ENCODE measurements at regions not wholly inside any gene's neighbourhood (a gene's known extent, or its start where the extent isn't known, plus 50 kb on each side); places are given as distances from the start of the nearest gene placed in this dataset.

- H3F3A ChIP-seq (ENCODE audit: insufficient read depth, low read length, poor library complexity, severe bottlenecking), result no peaks in the 10 kb centered on the region
- no peaks in the 10 kb centered on the region for H3K9me3 ChIP-seq (ENCODE audit: low read length)
- H3K27ac ChIP-seq (ENCODE audit: low read length), result no peak overlapping the region
- no peak overlapping the region for H2AFZ ChIP-seq (ENCODE audit: low read depth, low read length)
- no peaks in the 10 kb centered on the region for H3K79me2 ChIP-seq (replicated peaks; ENCODE audit: insufficient read depth, low read length)
- no peak for TF ChIP-seq POLR2AphosphoS5 (IDR thresholded peaks at IDR 0.05)
- TF ChIP-seq TAF1 (IDR thresholded peaks at IDR 0.05; ENCODE audit: low read depth), result no peak
- TF ChIP-seq EP300 (conservative IDR thresholded peaks at IDR 0.05; ENCODE audit: poor library complexity, severe bottlenecking), result no peak
- no peak for TF ChIP-seq MXI1 (conservative IDR thresholded peaks at IDR 0.05; ENCODE audit: poor library complexity, severe bottlenecking)
- TF ChIP-seq EZH2 (IDR thresholded peaks at IDR 0.05; ENCODE audit: borderline replicate concordance, insufficient read depth, low read length, poor library complexity, severe bottlenecking), result no peak
- TF ChIP-seq, protein P1, sequence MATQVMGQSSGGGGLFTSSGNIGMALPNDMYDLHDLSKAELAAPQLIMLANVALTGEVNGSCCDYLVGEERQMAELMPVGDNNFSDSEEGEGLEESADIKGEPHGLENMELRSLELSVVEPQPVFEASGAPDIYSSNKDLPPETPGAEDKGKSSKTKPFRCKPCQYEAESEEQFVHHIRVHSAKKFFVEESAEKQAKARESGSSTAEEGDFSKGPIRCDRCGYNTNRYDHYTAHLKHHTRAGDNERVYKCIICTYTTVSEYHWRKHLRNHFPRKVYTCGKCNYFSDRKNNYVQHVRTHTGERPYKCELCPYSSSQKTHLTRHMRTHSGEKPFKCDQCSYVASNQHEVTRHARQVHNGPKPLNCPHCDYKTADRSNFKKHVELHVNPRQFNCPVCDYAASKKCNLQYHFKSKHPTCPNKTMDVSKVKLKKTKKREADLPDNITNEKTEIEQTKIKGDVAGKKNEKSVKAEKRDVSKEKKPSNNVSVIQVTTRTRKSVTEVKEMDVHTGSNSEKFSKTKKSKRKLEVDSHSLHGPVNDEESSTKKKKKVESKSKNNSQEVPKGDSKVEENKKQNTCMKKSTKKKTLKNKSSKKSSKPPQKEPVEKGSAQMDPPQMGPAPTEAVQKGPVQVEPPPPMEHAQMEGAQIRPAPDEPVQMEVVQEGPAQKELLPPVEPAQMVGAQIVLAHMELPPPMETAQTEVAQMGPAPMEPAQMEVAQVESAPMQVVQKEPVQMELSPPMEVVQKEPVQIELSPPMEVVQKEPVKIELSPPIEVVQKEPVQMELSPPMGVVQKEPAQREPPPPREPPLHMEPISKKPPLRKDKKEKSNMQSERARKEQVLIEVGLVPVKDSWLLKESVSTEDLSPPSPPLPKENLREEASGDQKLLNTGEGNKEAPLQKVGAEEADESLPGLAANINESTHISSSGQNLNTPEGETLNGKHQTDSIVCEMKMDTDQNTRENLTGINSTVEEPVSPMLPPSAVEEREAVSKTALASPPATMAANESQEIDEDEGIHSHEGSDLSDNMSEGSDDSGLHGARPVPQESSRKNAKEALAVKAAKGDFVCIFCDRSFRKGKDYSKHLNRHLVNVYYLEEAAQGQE (IDR thresholded peaks at IDR 0.05; ENCODE audit: borderline replicate concordance), result no peak
- TF ChIP-seq RAD21 (conservative IDR thresholded peaks at IDR 0.05), result no peak
- TF ChIP-seq, protein P2, sequence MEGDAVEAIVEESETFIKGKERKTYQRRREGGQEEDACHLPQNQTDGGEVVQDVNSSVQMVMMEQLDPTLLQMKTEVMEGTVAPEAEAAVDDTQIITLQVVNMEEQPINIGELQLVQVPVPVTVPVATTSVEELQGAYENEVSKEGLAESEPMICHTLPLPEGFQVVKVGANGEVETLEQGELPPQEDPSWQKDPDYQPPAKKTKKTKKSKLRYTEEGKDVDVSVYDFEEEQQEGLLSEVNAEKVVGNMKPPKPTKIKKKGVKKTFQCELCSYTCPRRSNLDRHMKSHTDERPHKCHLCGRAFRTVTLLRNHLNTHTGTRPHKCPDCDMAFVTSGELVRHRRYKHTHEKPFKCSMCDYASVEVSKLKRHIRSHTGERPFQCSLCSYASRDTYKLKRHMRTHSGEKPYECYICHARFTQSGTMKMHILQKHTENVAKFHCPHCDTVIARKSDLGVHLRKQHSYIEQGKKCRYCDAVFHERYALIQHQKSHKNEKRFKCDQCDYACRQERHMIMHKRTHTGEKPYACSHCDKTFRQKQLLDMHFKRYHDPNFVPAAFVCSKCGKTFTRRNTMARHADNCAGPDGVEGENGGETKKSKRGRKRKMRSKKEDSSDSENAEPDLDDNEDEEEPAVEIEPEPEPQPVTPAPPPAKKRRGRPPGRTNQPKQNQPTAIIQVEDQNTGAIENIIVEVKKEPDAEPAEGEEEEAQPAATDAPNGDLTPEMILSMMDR (IDR thresholded peaks at IDR 0.05; ENCODE audit: poor library complexity, severe bottlenecking), result no peak
- no peak for TF ChIP-seq SMC3 (conservative IDR thresholded peaks at IDR 0.05; ENCODE audit: poor library complexity)
- H3K4me3 ChIP-seq (ENCODE audit: low read length), result no peak overlapping the region
- no peaks in the 10 kb centered on the region for H3K27me3 ChIP-seq (ENCODE audit: insufficient read depth, low read depth, low read length)
- no peaks in the 10 kb centered on the region for H3K9me2 ChIP-seq (ENCODE audit: insufficient read depth, low read length)
- H4K20me1 ChIP-seq (ENCODE audit: insufficient read depth), result no peaks in the 10 kb centered on the region
- H3K9ac ChIP-seq (ENCODE audit: low read length), result no peak overlapping the region
- no peaks in the 10 kb centered on the region for H3K36me3 ChIP-seq (ENCODE audit: insufficient read depth, low read length)
- no peak overlapping the region for H3K4me2 ChIP-seq (ENCODE audit: low read length)
Measured at GRCh38 chr6:14375930-14376329, 258.4 kb downstream of the CD83 start.

GRCh38 chr6:14379568-14379967 is 262.0 kb downstream of the CD83 start:
- Histone ChIP-seq H4K20me1 (ENCODE audit: insufficient read depth) (no peaks in the 10 kb centered on the region), H3F3A (ENCODE audit: insufficient read depth, low read length, poor library complexity, severe bottlenecking) (no peaks in the 10 kb centered on the region), H3K79me2 (replicated peaks; ENCODE audit: insufficient read depth, low read length) (no peaks in the 10 kb centered on the region), H3K9me2 (ENCODE audit: insufficient read depth, low read length) (no peaks in the 10 kb centered on the region), H3K9ac (ENCODE audit: low read length) (no peak overlapping the region), H2AFZ (ENCODE audit: low read depth, low read length) (no peak overlapping the region), H3K4me2 (ENCODE audit: low read length) (no peak overlapping the region), H3K4me3 (ENCODE audit: low read length) (no peak overlapping the region), H3K9me3 (ENCODE audit: low read length) (no peaks in the 10 kb centered on the region), H3K27me3 (ENCODE audit: insufficient read depth, low read depth, low read length) (no peaks in the 10 kb centered on the region), H3K36me3 (ENCODE audit: insufficient read depth, low read length) (no peaks in the 10 kb centered on the region), H3K27ac (ENCODE audit: low read length) (no peak overlapping the region)
- TF ChIP-seq, protein P2 (IDR thresholded peaks at IDR 0.05; ENCODE audit: poor library complexity, severe bottlenecking), result no peak
- no peak for TF ChIP-seq EP300 (conservative IDR thresholded peaks at IDR 0.05; ENCODE audit: poor library complexity, severe bottlenecking)
- no peak for TF ChIP-seq MXI1 (conservative IDR thresholded peaks at IDR 0.05; ENCODE audit: poor library complexity, severe bottlenecking)
- TF ChIP-seq RAD21 (conservative IDR thresholded peaks at IDR 0.05), result no peak
- TF ChIP-seq POLR2AphosphoS5 (IDR thresholded peaks at IDR 0.05), result no peak
- TF ChIP-seq, protein P1 (IDR thresholded peaks at IDR 0.05; ENCODE audit: borderline replicate concordance), result no peak
- TF ChIP-seq SMC3 (conservative IDR thresholded peaks at IDR 0.05; ENCODE audit: poor library complexity), result no peak
- no peak for TF ChIP-seq EZH2 (IDR thresholded peaks at IDR 0.05; ENCODE audit: borderline replicate concordance, insufficient read depth, low read length, poor library complexity, severe bottlenecking)
- TF ChIP-seq TAF1 (IDR thresholded peaks at IDR 0.05; ENCODE audit: low read depth), result no peak
